SK-N-SH treated with all-trans-retinoic acid at 6 μM for 48 hours (cell line): ENCODE measurements at regions not wholly inside any gene's neighbourhood (a gene's known extent, or its start where the extent isn't known, plus 50 kb on each side); places are given as distances from the start of the nearest gene placed in this dataset.

ENCODE experiments used
- BACH2 ChIP-seq: fragments of 250-450 bp; sonication (Bioruptor Pico); IDR thresholded peaks from 2 replicates; pipeline ENCODE4 v1.9.0; 2021; ENCODE audit warnings: mild to moderate bottlenecking, borderline replicate concordance
- ISL1 ChIP-seq: fragments of 250-450 bp; sonication (Bioruptor Pico); IDR thresholded peaks from 2 replicates; pipeline ENCODE4 v2.1.2; 2022; ENCODE audit warnings: mild to moderate bottlenecking, moderate library complexity
- OSR1 ChIP-seq: fragments of 250-450 bp; sonication (Bioruptor Pico); IDR thresholded peaks from 2 replicates; pipeline ENCODE4 v1.8.0; 2022; ENCODE audit warnings: moderate library complexity, mild to moderate bottlenecking, inconsistent platforms
- PPARA ChIP-seq: fragments of 250-450 bp; sonication (Bioruptor Pico); IDR thresholded peaks from 2 replicates; pipeline ENCODE4 v1.5.0; 2020; ENCODE audit warnings: mild to moderate bottlenecking, borderline replicate concordance
- RARB ChIP-seq: fragments of 250-450 bp; sonication (Bioruptor Pico); IDR thresholded peaks from 2 replicates; pipeline ENCODE4 v1.8.0; 2021; ENCODE audit warnings: mild to moderate bottlenecking, moderate library complexity
- SNAI2 ChIP-seq: fragments of 250-450 bp; sonication (Bioruptor Pico); IDR thresholded peaks from 2 replicates; pipeline ENCODE4 v1.5.0; 2020; ENCODE audit warnings: mild to moderate bottlenecking, moderate library complexity
- ZNF565 ChIP-seq: fragments of 450-650 bp; formaldehyde crosslinking; conservative IDR thresholded peaks from 2 replicates; pipeline ENCODE4 v1.5.0; 2020; ENCODE audit warnings: low read depth, mild to moderate bottlenecking, moderate library complexity
- TF ChIP-seq, protein P1 (sequence below): fragments of 250-450 bp; sonication (Bioruptor Pico); IDR thresholded peaks from 2 replicates; pipeline ENCODE4 v1.5.1; 2021; ENCODE audit warnings: mild to moderate bottlenecking, moderate library complexity
- TF ChIP-seq, protein P2 (sequence below): fragments of 250-450 bp; sonication (Bioruptor Pico); IDR thresholded peaks from 2 replicates; pipeline ENCODE4 v1.5.1; 2020; ENCODE audit warnings: low read depth, mild to moderate bottlenecking, moderate library complexity

DNA sequence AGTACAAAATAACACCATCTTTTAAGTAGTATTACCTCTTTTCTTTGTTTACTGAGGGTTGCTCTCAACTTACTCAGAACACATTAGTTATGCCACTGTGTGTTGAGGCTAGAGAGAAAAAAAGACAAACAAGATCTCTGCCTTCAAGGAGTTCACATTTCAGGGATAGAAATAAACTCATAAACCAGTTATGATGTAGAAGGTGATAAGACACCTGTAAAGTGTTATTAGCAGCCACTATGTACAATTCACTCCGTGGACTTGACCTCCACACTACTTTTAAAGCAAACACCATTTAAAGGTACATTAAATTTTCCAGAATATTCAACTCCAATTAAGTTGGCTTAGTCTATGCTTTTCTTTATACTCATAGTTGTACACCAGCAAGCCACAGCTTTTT, 278.0 kb downstream of the PDGFC start:
- TF ChIP-seq PPARA (CRISPR knock-in tag) (no peak), ZNF565 (CRISPR knock-in tag) (no peak), SNAI2 (CRISPR knock-in tag) (no peak), BACH2 (CRISPR knock-in tag) (no peak), ISL1 (CRISPR knock-in tag) (no peak), RARB (CRISPR knock-in tag) (no peak), OSR1 (CRISPR knock-in tag) (no peak)
- TF ChIP-seq, protein P1, sequence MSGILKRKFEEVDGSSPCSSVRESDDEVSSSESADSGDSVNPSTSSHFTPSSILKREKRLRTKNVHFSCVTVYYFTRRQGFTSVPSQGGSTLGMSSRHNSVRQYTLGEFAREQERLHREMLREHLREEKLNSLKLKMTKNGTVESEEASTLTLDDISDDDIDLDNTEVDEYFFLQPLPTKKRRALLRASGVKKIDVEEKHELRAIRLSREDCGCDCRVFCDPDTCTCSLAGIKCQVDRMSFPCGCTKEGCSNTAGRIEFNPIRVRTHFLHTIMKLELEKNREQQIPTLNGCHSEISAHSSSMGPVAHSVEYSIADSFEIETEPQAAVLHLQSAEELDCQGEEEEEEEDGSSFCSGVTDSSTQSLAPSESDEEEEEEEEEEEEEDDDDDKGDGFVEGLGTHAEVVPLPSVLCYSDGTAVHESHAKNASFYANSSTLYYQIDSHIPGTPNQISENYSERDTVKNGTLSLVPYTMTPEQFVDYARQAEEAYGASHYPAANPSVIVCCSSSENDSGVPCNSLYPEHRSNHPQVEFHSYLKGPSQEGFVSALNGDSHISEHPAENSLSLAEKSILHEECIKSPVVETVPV (CRISPR knock-in tag) = no peak
- TF ChIP-seq, protein P2, sequence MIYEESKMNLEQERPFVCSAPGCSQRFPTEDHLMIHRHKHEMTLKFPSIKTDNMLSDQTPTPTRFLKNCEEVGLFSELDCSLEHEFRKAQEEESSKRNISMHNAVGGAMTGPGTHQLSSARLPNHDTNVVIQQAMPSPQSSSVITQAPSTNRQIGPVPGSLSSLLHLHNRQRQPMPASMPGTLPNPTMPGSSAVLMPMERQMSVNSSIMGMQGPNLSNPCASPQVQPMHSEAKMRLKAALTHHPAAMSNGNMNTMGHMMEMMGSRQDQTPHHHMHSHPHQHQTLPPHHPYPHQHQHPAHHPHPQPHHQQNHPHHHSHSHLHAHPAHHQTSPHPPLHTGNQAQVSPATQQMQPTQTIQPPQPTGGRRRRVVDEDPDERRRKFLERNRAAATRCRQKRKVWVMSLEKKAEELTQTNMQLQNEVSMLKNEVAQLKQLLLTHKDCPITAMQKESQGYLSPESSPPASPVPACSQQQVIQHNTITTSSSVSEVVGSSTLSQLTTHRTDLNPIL (CRISPR knock-in tag) = no peak
